ENCODE measurements at regions not wholly inside any gene's neighbourhood (a gene's known extent, or its start where the extent isn't known, plus 50 kb on each side); places are given as distances from the start of the nearest gene placed in this dataset.

- no peak for DNase-seq
Observed at GRCh38 chr2:238726670-238727584, 121.0 kb upstream of the TWIST2 start.

GRCh38 chr2:238727585-238728329 lies 120.1 kb upstream of the TWIST2 start:
- no peak for DNase-seq

GRCh38 chr2:238728330-238729260 lies 119.3 kb upstream of the TWIST2 start:
- DNase-seq: no peak

- DNase-seq: no peak
Observed at GRCh38 chr2:238729261-238729935, 118.5 kb upstream of the TWIST2 start.

GRCh38 chr2:238730001-238730669 lies 117.8 kb upstream of the TWIST2 start:
- DNase-seq: no peak

GRCh38 chr2:238730881-238731280 lies 117.0 kb upstream of the TWIST2 start:
- DNase-seq: no peak

- no peak for DNase-seq
Observed at GRCh38 chr2:238731961-238732360, 115.9 kb upstream of the TWIST2 start.

GRCh38 chr2:238738917-238739316 lies 109.0 kb upstream of the TWIST2 start:
- no peak for DNase-seq

GRCh38 chr2:238739668-238740067 lies 108.2 kb upstream of the TWIST2 start:
- no peak for DNase-seq

- no peak for DNase-seq
Observed at GRCh38 chr2:238741277-238741676, 106.6 kb upstream of the TWIST2 start.

- no peak for DNase-seq
Observed at GRCh38 chr2:238742066-238742465, 105.8 kb upstream of the TWIST2 start.

GRCh38 chr2:238742664-238743063 lies 105.2 kb upstream of the TWIST2 start:
- no peak for DNase-seq

- no peak for DNase-seq
Observed at GRCh38 chr2:238743243-238744065, 104.4 kb upstream of the TWIST2 start.

GRCh38 chr2:238744951-238745350 lies 102.9 kb upstream of the TWIST2 start:
- DNase-seq: no peak

GRCh38 chr2:238745997-238746396 lies 101.9 kb upstream of the TWIST2 start:
- DNase-seq: no peak

GRCh38 chr2:238747114-238747513 lies 100.8 kb upstream of the TWIST2 start:
- DNase-seq: no peak

GRCh38 chr2:238747557-238747956 lies 100.3 kb upstream of the TWIST2 start:
- no peak for DNase-seq

GRCh38 chr2:238750212-238750904 lies 97.5 kb upstream of the TWIST2 start:
- DNase-seq: no peak

- no peak for DNase-seq
Observed at GRCh38 chr2:238754259-238754658, 93.6 kb upstream of the TWIST2 start.

- no peak for DNase-seq
Observed at GRCh38 chr2:238761868-238762267, 86.0 kb upstream of the TWIST2 start.
